ENCODE measurements at regions not wholly inside any gene's neighbourhood (a gene's known extent, or its start where the extent isn't known, plus 50 kb on each side); places are given as distances from the start of the nearest gene placed in this dataset.

DNA sequence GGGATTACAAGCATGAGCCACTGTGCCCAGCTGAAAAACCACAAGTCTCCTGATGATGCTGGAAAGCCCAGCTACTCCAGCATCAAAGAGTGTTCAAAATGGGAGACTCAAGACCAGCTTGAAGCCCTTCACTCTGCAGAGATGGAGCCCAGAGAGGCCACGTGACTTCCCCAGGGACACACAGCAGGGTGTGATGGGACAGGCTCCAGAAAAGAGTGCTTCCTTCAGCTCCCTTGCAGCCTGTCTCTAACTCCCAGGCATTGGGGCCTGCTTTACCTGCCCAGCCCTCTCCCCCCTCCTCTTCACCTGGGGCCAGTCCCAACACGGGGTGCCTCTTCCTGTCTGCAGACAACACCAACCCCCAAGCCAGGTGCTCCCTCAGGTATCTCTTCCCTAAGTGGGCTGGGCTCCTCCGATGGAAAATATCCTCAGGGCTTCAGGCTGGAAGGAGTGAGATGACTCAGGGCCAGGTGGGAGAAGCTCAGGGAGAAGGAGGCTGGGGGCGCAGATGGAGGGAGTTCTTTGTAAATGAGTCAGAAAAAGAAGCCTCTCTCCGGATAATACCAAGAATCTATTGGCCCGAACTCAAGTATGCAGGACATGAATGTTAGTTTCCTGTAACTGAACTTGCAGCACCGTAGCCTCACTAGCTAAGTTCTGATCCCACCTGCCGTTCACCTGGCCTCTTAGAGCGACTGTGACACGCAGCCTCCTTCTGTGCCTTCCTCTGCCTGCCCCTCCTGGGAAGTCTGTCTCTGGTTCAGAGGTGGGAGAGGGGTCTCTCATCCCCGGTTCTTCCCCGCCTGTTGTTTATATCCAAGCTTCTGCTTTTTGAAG, 326.6 kb downstream of the MN1 start:
- CTCF ChIA-PET = no interaction called here
- Histone ChIP-seq H3K79me2 (ENCODE audit: control insufficient read depth, insufficient read depth, low read length) (no peaks in the 10 kb centered on the region), H3K4me3 (ENCODE audit: control extremely low read depth in 1 of 5, extremely low read depth in 1 of 5, insufficient read depth in 1 of 5, low read depth in 2 of 5, low read length in 4 of 5) (no peak overlapping the region), H2AFZ (ENCODE audit: insufficient read depth, low read depth, low read length, poor library complexity, severe bottlenecking) (no peak overlapping the region), H3K27ac (ENCODE audit: low read length in 2 of 2) (no peak overlapping the region), H3K36me3 (replicated peaks in 1 of 2; ENCODE audit: control extremely low read depth in 1 of 2, control insufficient read depth in 1 of 2, extremely low read depth in 1 of 2, insufficient read depth in 2 of 2, low read length in 1 of 2) (no peaks in the 10 kb centered on the region), H4K20me1 (ENCODE audit: control insufficient read depth, insufficient read depth, low read length, poor library complexity, severe bottlenecking) (no peaks in the 10 kb centered on the region), H3K4me2 (replicated peaks; ENCODE audit: low read depth, low read length, poor library complexity, severe bottlenecking) (no peak overlapping the region), H3K9me3 (ENCODE audit: control extremely low read depth in 1 of 3, control insufficient read depth in 2 of 3, insufficient read depth in 1 of 3, low read length in 2 of 3) (no peaks in the 10 kb centered on the region), H3K27me3 (replicated peaks in 1 of 4; ENCODE audit: control extremely low read depth in 1 of 4, control insufficient read depth in 3 of 4, insufficient read depth in 4 of 4, low read length in 3 of 4) (peaks cover 0 to 2% (median 0%) of the 10 kb centered on the region in 4 experiments), H3K9ac (ENCODE audit: low read length) (no peak overlapping the region), H3K4me1 (ENCODE audit: control insufficient read depth in 2 of 2, insufficient read depth in 2 of 2, low read length in 2 of 2) (no peaks in the 10 kb centered on the region)
- no peaks in the 10 kb centered on the region for H3K4me1 Mint-ChIP-seq
- peaks cover 3% of the 10 kb centered on the region for H3K27me3 Mint-ChIP-seq
- POLR2A ChIA-PET = no interaction called here
- WGBS (ENCODE audit: insufficient coverage) = 73% methylated on average over 5 of the region's 12 CpGs
- no peak for TF ChIP-seq EZH2 (IDR thresholded peaks at IDR 0.05; ENCODE audit: borderline replicate concordance, insufficient read depth, low read depth, low read length, poor library complexity, severe bottlenecking)
- no peak for TF ChIP-seq CTCF (IDR thresholded peaks at IDR 0.05)
- no peaks in the 10 kb centered on the region for H3K9me3 Mint-ChIP-seq (ENCODE audit: insufficient read depth)
- no peak for DNase-seq
- no peak overlapping the region for H3K4me3 Mint-ChIP-seq
- ATAC-seq (ENCODE audit: low read depth) = no peak
- intact Hi-C loops (cut with micrococcal nuclease) = no loop called here
- H3K27ac Mint-ChIP-seq = no peak overlapping the region

GRCh38 chr22:27475548-27475897, 326.0 kb downstream of the MN1 start:
- Histone ChIP-seq H3K27ac (ENCODE audit: low read length in 2 of 2) (no peak overlapping the region), H3K4me2 (replicated peaks; ENCODE audit: low read depth, low read length, poor library complexity, severe bottlenecking) (no peak overlapping the region), H4K20me1 (ENCODE audit: control insufficient read depth, insufficient read depth, low read length, poor library complexity, severe bottlenecking) (no peaks in the 10 kb centered on the region), H2AFZ (ENCODE audit: insufficient read depth, low read depth, low read length, poor library complexity, severe bottlenecking) (no peak overlapping the region), H3K4me3 (ENCODE audit: control extremely low read depth in 1 of 5, extremely low read depth in 1 of 5, insufficient read depth in 1 of 5, low read depth in 2 of 5, low read length in 4 of 5) (no peak overlapping the region), H3K9ac (ENCODE audit: low read length) (no peak overlapping the region), H3K36me3 (replicated peaks in 1 of 2; ENCODE audit: control extremely low read depth in 1 of 2, control insufficient read depth in 1 of 2, extremely low read depth in 1 of 2, insufficient read depth in 2 of 2, low read length in 1 of 2) (no peaks in the 10 kb centered on the region), H3K9me3 (ENCODE audit: control extremely low read depth in 1 of 3, control insufficient read depth in 2 of 3, insufficient read depth in 1 of 3, low read length in 2 of 3) (no peaks in the 10 kb centered on the region), H3K27me3 (replicated peaks in 1 of 4; ENCODE audit: control extremely low read depth in 1 of 4, control insufficient read depth in 3 of 4, insufficient read depth in 4 of 4, low read length in 3 of 4) (peaks cover 0 to 2% (median 0%) of the 10 kb centered on the region in 4 experiments), H3K4me1 (ENCODE audit: control insufficient read depth in 2 of 2, insufficient read depth in 2 of 2, low read length in 2 of 2) (no peaks in the 10 kb centered on the region), H3K79me2 (ENCODE audit: control insufficient read depth, insufficient read depth, low read length) (no peaks in the 10 kb centered on the region)
- WGBS (ENCODE audit: insufficient coverage) = no CpG with 5 or more reads among the region's 3 CpGs
- H3K4me3 Mint-ChIP-seq = no peak overlapping the region
- intact Hi-C loops (cut with micrococcal nuclease) = no loop called here
- H3K4me1 Mint-ChIP-seq = no peaks in the 10 kb centered on the region
- ATAC-seq (ENCODE audit: low read depth) (no peak), DNase-seq (no peak)
- ChIA-PET POLR2A (no interaction called here), CTCF (no interaction called here)
- H3K27me3 Mint-ChIP-seq = peaks cover 3% of the 10 kb centered on the region
- no peak for TF ChIP-seq EZH2 (IDR thresholded peaks at IDR 0.05; ENCODE audit: borderline replicate concordance, insufficient read depth, low read depth, low read length, poor library complexity, severe bottlenecking)
- TF ChIP-seq CTCF (IDR thresholded peaks at IDR 0.05) = no peak
- no peak overlapping the region for H3K27ac Mint-ChIP-seq
- no peaks in the 10 kb centered on the region for H3K9me3 Mint-ChIP-seq (ENCODE audit: insufficient read depth)
